ENCODE measurements at regions not wholly inside any gene's neighbourhood (a gene's known extent, or its start where the extent isn't known, plus 50 kb on each side); places are given as distances from the start of the nearest gene placed in this dataset.
"Not testable (repeated sequence)": the region's sequence is repeated elsewhere in the genome, so short reads cannot be mapped to it uniquely, and the experiment has no call there.

GRCh38 chr13:37968555-37968954 lies 99.0 kb upstream of the TRPC4 start:
- ATAC-seq (replicated peaks in 1 of 2) (no peak), DNase-seq (no peak)
- H3K9me3 Mint-ChIP-seq, result peaks cover 6 to 11% of the 10 kb centered on the region in 2 donors
- no peaks in the 10 kb centered on the region for H3K4me1 Mint-ChIP-seq (ENCODE audit: low read depth)
- no peaks in the 10 kb centered on the region for H3K36me3 Mint-ChIP-seq (ENCODE audit: insufficient read depth in 2 of 2)
- no peak overlapping the region for H3K27ac Mint-ChIP-seq
- no peaks in the 10 kb centered on the region for H3K27me3 Mint-ChIP-seq (ENCODE audit: low read depth)
- H3K4me3 Mint-ChIP-seq, result no peak overlapping the region

GRCh38 chr13:37966266-37966665 lies 96.7 kb upstream of the TRPC4 start:
- DNase-seq (no peak), ATAC-seq (replicated peaks in 1 of 2) (no peak)
- Mint-ChIP-seq H3K4me1 (ENCODE audit: low read depth) (no peaks in the 10 kb centered on the region), H3K27me3 (ENCODE audit: low read depth) (no peaks in the 10 kb centered on the region), H3K9me3 (peaks cover 6 to 15% of the 10 kb centered on the region in 2 donors), H3K27ac (no peak overlapping the region), H3K36me3 (ENCODE audit: insufficient read depth in 2 of 2) (no peaks in the 10 kb centered on the region), H3K4me3 (no peak overlapping the region)

GRCh38 chr13:37960427-37960826 lies 90.9 kb upstream of the TRPC4 start:
- Mint-ChIP-seq H3K4me1 (ENCODE audit: low read depth) (no peaks in the 10 kb centered on the region), H3K36me3 (ENCODE audit: insufficient read depth in 2 of 2) (no peaks in the 10 kb centered on the region)

GRCh38 chr13:37959284-37959683 lies 89.7 kb upstream of the TRPC4 start:
- no peaks in the 10 kb centered on the region for H3K36me3 Mint-ChIP-seq (ENCODE audit: insufficient read depth in 2 of 2)
- ATAC-seq (replicated peaks in 1 of 2) (no peak), DNase-seq (no peak)
- H3K27me3 Mint-ChIP-seq (ENCODE audit: low read depth), result no peaks in the 10 kb centered on the region
- H3K4me3 Mint-ChIP-seq, result no peak overlapping the region
- H3K9me3 Mint-ChIP-seq, result peaks cover 0 to 3% of the 10 kb centered on the region in 2 donors
- H3K4me1 Mint-ChIP-seq (ENCODE audit: low read depth), result no peaks in the 10 kb centered on the region
- H3K27ac Mint-ChIP-seq, result no peak overlapping the region

More at GRCh38 chr13:37960427-37960826, 90.9 kb upstream of the TRPC4 start:
- H3K9me3 Mint-ChIP-seq, result peaks cover under 1 to 4% of the 10 kb centered on the region in 2 donors
- no peak for DNase-seq
- no peaks in the 10 kb centered on the region for H3K27me3 Mint-ChIP-seq (ENCODE audit: low read depth)
- no peak overlapping the region for H3K4me3 Mint-ChIP-seq
- H3K27ac Mint-ChIP-seq, result no peak overlapping the region
- ATAC-seq (replicated peaks in 1 of 2), result no peak

GRCh38 chr13:37956536-37956935 lies 87.0 kb upstream of the TRPC4 start:
- Mint-ChIP-seq H3K27ac (no peak overlapping the region), H3K27me3 (ENCODE audit: low read depth) (no peaks in the 10 kb centered on the region), H3K4me1 (ENCODE audit: low read depth) (no peaks in the 10 kb centered on the region), H3K9me3 (peaks cover 0 to 2% of the 10 kb centered on the region in 2 donors), H3K4me3 (no peak overlapping the region), H3K36me3 (ENCODE audit: insufficient read depth in 2 of 2) (peaks cover 0 to 2% of the 10 kb centered on the region in 2 donors)
- no peak for DNase-seq
- ATAC-seq (replicated peaks in 1 of 2), result no peak

- not testable (repeated sequence) for DNase-seq; H3K4me3 Mint-ChIP-seq; H3K27me3 Mint-ChIP-seq (ENCODE audit: low read depth); ATAC-seq (replicated peaks in 1 of 2); H3K9me3 Mint-ChIP-seq; H3K4me1 Mint-ChIP-seq (ENCODE audit: low read depth); H3K36me3 Mint-ChIP-seq (ENCODE audit: insufficient read depth in 2 of 2); H3K27ac Mint-ChIP-seq
Measured at GRCh38 chr13:37954597-37954996, 85.0 kb upstream of the TRPC4 start.

- peaks cover 0 to 3% of the 10 kb centered on the region in 2 donors for H3K9me3 Mint-ChIP-seq
- H3K4me1 Mint-ChIP-seq (ENCODE audit: low read depth), result no peaks in the 10 kb centered on the region
- H3K27ac Mint-ChIP-seq, result no peak overlapping the region
- peaks cover 0 to 2% of the 10 kb centered on the region in 2 donors for H3K36me3 Mint-ChIP-seq (ENCODE audit: insufficient read depth in 2 of 2)
- no peaks in the 10 kb centered on the region for H3K27me3 Mint-ChIP-seq (ENCODE audit: low read depth)
- H3K4me3 Mint-ChIP-seq, result no peak overlapping the region
- no peak for ATAC-seq (replicated peaks in 1 of 2)
- no peak for DNase-seq
Measured at GRCh38 chr13:37954191-37954590, 84.6 kb upstream of the TRPC4 start.

GRCh38 chr13:37953696-37954095 lies 84.1 kb upstream of the TRPC4 start:
- Mint-ChIP-seq H3K4me3 (no peak overlapping the region), H3K4me1 (ENCODE audit: low read depth) (no peaks in the 10 kb centered on the region), H3K27ac (no peak overlapping the region), H3K36me3 (ENCODE audit: insufficient read depth in 2 of 2) (peaks cover 0 to 2% of the 10 kb centered on the region in 2 donors), H3K9me3 (peaks cover 0 to 3% of the 10 kb centered on the region in 2 donors), H3K27me3 (ENCODE audit: low read depth) (no peaks in the 10 kb centered on the region)
- no peak for DNase-seq
- no peak for ATAC-seq (replicated peaks in 1 of 2)

- Mint-ChIP-seq H3K27ac (no peak overlapping the region), H3K9me3 (peaks cover 0 to 6% of the 10 kb centered on the region in 2 donors)
- ATAC-seq (replicated peaks in 1 of 2), result no peak
Measured at GRCh38 chr13:37950016-37950415, 80.4 kb upstream of the TRPC4 start.

GRCh38 chr13:37947419-37948140 lies 78.0 kb upstream of the TRPC4 start:
- Mint-ChIP-seq H3K27ac (no peak overlapping the region), H3K36me3 (ENCODE audit: insufficient read depth in 2 of 2) (peaks cover 0 to 2% of the 10 kb centered on the region in 2 donors), H3K9me3 (peaks cover 0 to 8% of the 10 kb centered on the region in 2 donors), H3K4me3 (no peak overlapping the region), H3K27me3 (ENCODE audit: low read depth) (no peaks in the 10 kb centered on the region), H3K4me1 (ENCODE audit: low read depth) (no peaks in the 10 kb centered on the region)
- ATAC-seq (replicated peaks in 1 of 2) (no peak), DNase-seq (no peak)

More at GRCh38 chr13:37950016-37950415, 80.4 kb upstream of the TRPC4 start:
- Mint-ChIP-seq H3K27me3 (ENCODE audit: low read depth) (no peaks in the 10 kb centered on the region), H3K4me1 (ENCODE audit: low read depth) (no peaks in the 10 kb centered on the region), H3K36me3 (ENCODE audit: insufficient read depth in 2 of 2) (peaks cover 0 to 2% of the 10 kb centered on the region in 2 donors), H3K4me3 (no peak overlapping the region)
- DNase-seq, result no peak

- Mint-ChIP-seq H3K27ac (no peak overlapping the region), H3K27me3 (ENCODE audit: low read depth) (no peaks in the 10 kb centered on the region), H3K4me1 (ENCODE audit: low read depth) (no peaks in the 10 kb centered on the region), H3K4me3 (no peak overlapping the region), H3K9me3 (peaks cover 1 to 5% of the 10 kb centered on the region in 2 donors), H3K36me3 (ENCODE audit: insufficient read depth in 2 of 2) (no peaks in the 10 kb centered on the region)
- no peak for DNase-seq
- no peak for ATAC-seq (replicated peaks in 1 of 2)
Measured at GRCh38 chr13:37945651-37946575, 76.3 kb upstream of the TRPC4 start.

GRCh38 chr13:37944869-37945442 lies 75.4 kb upstream of the TRPC4 start:
- Mint-ChIP-seq H3K4me1 (ENCODE audit: low read depth) (no peaks in the 10 kb centered on the region), H3K4me3 (no peak overlapping the region), H3K36me3 (ENCODE audit: insufficient read depth in 2 of 2) (no peaks in the 10 kb centered on the region), H3K9me3 (peaks cover 2 to 5% of the 10 kb centered on the region in 2 donors), H3K27me3 (ENCODE audit: low read depth) (no peaks in the 10 kb centered on the region), H3K27ac (no peak overlapping the region)
- ATAC-seq (replicated peaks in 1 of 2) (no peak), DNase-seq (no peak)
